HL-60 (cell line): ENCODE measurements at regions not wholly inside any gene's neighbourhood (a gene's known extent, or its start where the extent isn't known, plus 50 kb on each side); places are given as distances from the start of the nearest gene placed in this dataset.

Experiments used
- DNase-seq, 2 experiments: peaks; one replicate each; pipeline ENCODE4 v3.0.0-alpha.2; 2010 to 2020; ENCODE audit warnings: low read depth in 1 of 2, low spot score in 1 of 2
- H3K27ac ChIP-seq: fragments of 250-450 bp; sonication (Bioruptor Pico); replicated peaks from 2 replicates; pipeline ENCODE4 v1.5.1; 2020; ENCODE audit warnings: mild to moderate bottlenecking, moderate library complexity
- H3K27me3 ChIP-seq: fragments of 250-450 bp; sonication (Bioruptor Pico); 2 replicates; pipeline ENCODE4 v1.5.1; 2021; ENCODE audit warnings: mild to moderate bottlenecking, moderate library complexity; ENCODE audit not compliant: insufficient read depth, poor library complexity, severe bottlenecking
- H3K4me3 ChIP-seq: replicated peaks from 2 replicates; pipeline ENCODE4 v1.5.1; 2011; ENCODE audit warnings: mild to moderate bottlenecking, control low read depth, low read length; ENCODE audit not compliant: insufficient read depth
- GABPA ChIP-seq: IDR thresholded peaks from 2 replicates; pipeline ENCODE4 v1.6.1; 2012; ENCODE audit warnings: low read depth
- POLR2AphosphoS5 ChIP-seq: IDR thresholded peaks from 2 replicates; pipeline ENCODE4 v1.6.1; 2012; ENCODE audit warnings: low read depth
- SPI1 ChIP-seq: IDR thresholded peaks from 2 replicates; pipeline ENCODE4 v1.6.1; 2012; ENCODE audit warnings: low read depth, mild to moderate bottlenecking, borderline replicate concordance
- TF ChIP-seq, protein P1 (sequence below): IDR thresholded peaks from 2 replicates; pipeline ENCODE4 v1.6.1; 2012; ENCODE audit warnings: low read depth; ENCODE audit not compliant: insufficient replicate concordance
- TF ChIP-seq, protein P2 (sequence below): IDR thresholded peaks from one replicate; pipeline ENCODE4 v1.5.1; 2011; ENCODE audit warnings: low read length, control low read depth, inconsistent platforms; ENCODE audit not compliant: insufficient read depth

DNA sequence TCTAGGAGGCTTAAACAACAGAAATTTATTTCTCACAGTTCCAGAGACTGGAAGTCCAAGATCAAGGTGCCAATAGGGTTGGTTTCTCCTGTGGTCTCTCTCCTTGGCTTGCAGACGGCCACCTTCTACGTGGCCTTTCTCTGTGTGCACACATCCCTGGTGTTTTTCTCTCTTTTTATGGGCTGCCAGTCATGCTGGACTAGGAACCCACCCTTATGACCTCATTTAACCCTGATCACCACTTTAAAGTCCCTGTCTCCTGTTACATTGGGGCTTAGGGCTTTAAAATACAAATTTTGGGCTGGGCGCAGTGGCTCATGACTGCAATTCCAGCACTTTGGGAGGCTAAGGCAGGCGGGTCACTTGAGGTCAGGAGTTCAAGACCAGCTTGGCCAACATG, 157.1 kb downstream of the TLE1 start:
- H3K27ac ChIP-seq, result no peak overlapping the region
- no peaks in the 10 kb centered on the region for H3K27me3 ChIP-seq
- no peak for TF ChIP-seq SPI1
- TF ChIP-seq GABPA, result no peak
- TF ChIP-seq, protein P1, sequence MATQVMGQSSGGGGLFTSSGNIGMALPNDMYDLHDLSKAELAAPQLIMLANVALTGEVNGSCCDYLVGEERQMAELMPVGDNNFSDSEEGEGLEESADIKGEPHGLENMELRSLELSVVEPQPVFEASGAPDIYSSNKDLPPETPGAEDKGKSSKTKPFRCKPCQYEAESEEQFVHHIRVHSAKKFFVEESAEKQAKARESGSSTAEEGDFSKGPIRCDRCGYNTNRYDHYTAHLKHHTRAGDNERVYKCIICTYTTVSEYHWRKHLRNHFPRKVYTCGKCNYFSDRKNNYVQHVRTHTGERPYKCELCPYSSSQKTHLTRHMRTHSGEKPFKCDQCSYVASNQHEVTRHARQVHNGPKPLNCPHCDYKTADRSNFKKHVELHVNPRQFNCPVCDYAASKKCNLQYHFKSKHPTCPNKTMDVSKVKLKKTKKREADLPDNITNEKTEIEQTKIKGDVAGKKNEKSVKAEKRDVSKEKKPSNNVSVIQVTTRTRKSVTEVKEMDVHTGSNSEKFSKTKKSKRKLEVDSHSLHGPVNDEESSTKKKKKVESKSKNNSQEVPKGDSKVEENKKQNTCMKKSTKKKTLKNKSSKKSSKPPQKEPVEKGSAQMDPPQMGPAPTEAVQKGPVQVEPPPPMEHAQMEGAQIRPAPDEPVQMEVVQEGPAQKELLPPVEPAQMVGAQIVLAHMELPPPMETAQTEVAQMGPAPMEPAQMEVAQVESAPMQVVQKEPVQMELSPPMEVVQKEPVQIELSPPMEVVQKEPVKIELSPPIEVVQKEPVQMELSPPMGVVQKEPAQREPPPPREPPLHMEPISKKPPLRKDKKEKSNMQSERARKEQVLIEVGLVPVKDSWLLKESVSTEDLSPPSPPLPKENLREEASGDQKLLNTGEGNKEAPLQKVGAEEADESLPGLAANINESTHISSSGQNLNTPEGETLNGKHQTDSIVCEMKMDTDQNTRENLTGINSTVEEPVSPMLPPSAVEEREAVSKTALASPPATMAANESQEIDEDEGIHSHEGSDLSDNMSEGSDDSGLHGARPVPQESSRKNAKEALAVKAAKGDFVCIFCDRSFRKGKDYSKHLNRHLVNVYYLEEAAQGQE, result no peak
- TF ChIP-seq, protein P2, sequence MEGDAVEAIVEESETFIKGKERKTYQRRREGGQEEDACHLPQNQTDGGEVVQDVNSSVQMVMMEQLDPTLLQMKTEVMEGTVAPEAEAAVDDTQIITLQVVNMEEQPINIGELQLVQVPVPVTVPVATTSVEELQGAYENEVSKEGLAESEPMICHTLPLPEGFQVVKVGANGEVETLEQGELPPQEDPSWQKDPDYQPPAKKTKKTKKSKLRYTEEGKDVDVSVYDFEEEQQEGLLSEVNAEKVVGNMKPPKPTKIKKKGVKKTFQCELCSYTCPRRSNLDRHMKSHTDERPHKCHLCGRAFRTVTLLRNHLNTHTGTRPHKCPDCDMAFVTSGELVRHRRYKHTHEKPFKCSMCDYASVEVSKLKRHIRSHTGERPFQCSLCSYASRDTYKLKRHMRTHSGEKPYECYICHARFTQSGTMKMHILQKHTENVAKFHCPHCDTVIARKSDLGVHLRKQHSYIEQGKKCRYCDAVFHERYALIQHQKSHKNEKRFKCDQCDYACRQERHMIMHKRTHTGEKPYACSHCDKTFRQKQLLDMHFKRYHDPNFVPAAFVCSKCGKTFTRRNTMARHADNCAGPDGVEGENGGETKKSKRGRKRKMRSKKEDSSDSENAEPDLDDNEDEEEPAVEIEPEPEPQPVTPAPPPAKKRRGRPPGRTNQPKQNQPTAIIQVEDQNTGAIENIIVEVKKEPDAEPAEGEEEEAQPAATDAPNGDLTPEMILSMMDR, result no peak
- no peak for TF ChIP-seq POLR2AphosphoS5

DNA sequence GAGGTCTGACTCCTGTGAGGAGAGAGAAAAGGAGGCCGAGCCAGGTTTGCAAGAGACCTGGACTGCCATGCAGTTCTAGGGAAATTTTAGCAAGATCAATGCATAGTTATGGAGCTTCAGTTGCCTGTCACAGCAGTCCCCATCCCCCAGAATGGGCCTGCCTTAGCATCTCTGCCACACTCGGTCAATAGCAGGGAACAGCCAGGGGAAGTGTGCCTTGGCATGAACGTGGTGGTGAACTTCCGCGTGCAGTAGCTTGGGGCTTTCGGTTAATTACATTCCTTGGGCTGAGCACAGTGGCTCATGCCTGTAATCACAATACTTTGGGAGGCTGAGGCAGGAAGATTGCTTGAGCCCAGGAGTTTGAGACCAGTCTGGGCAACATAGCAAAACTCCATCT, 157.8 kb downstream of the TLE1 start:
- H3K27me3 ChIP-seq, result no peaks in the 10 kb centered on the region
- H3K4me3 ChIP-seq, result no peak overlapping the region
- TF ChIP-seq GABPA (no peak), SPI1 (no peak), POLR2AphosphoS5 (no peak)
- TF ChIP-seq, protein P2, result no peak
- TF ChIP-seq, protein P1, result no peak
- H3K27ac ChIP-seq, result no peak overlapping the region
- DNase-seq, result no peak

More for the DNA sequence above, 157.1 kb downstream of the TLE1 start:
- no peak for DNase-seq
- H3K4me3 ChIP-seq, result no peak overlapping the region

DNA sequence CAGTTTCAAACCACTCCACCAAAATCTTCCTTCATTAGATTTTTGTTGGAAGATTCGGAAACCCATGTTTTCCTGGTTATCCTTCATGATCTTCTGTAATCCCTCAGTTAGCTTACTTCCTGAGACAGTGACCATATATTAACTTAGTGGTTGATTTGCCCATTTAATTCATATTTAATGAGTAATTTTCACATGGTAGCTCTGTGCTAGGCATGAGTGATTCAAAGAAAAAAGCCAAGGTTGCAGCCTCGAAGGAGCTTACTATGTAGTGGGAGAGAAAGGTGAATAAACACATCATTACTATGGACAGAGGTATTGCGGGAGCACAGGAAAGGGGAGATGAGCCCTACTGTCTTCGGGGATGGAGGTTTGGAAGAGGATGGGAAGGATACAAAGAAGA, 158.5 kb downstream of the TLE1 start:
- no peak overlapping the region for H3K27ac ChIP-seq
- no peak for TF ChIP-seq POLR2AphosphoS5
- TF ChIP-seq, protein P1, result no peak
- TF ChIP-seq GABPA, result no peak
- TF ChIP-seq, protein P2, result no peak
- no peak for TF ChIP-seq SPI1
- no peaks in the 10 kb centered on the region for H3K27me3 ChIP-seq
- no peak for DNase-seq
- no peak overlapping the region for H3K4me3 ChIP-seq
